ENCODE measurements at regions not wholly inside any gene's neighbourhood (a gene's known extent, or its start where the extent isn't known, plus 50 kb on each side); places are given as distances from the start of the nearest gene placed in this dataset.
A peak's percentile ranks its signal among the peaks of the same experiment; 100 is the strongest.

GRCh38 chr6:128806261-128806660, 76.7 kb upstream of the LAMA2 start:
- no peak for DNase-seq
- no peak overlapping the region for H3K4ac ChIP-seq (ENCODE audit: low read depth, low read length)
- H3K18ac ChIP-seq (ENCODE audit: low read length): no peak overlapping the region
- no peak overlapping the region for H3K4me3 ChIP-seq (ENCODE audit: low read length)
- H2BK15ac ChIP-seq (replicated peaks; ENCODE audit: low read depth): no peak overlapping the region
- H4K8ac ChIP-seq (ENCODE audit: low read depth, low read length): no peak overlapping the region
- no peaks in the 10 kb centered on the region for H3K79me1 ChIP-seq (ENCODE audit: low read length)
- H3K27me3 ChIP-seq (ENCODE audit: insufficient read depth, low read length, poor library complexity): no peaks in the 10 kb centered on the region
- H3K36me3 ChIP-seq (ENCODE audit: control insufficient read depth, insufficient read depth, low read length): no peaks in the 10 kb centered on the region
- H3K4me1 ChIP-seq (ENCODE audit: control insufficient read depth, low read depth, low read length): no peaks in the 10 kb centered on the region
- H2BK120ac ChIP-seq (ENCODE audit: low read depth, low read length): no peak overlapping the region
- no peak overlapping the region for H4K5ac ChIP-seq (ENCODE audit: low read length)
- H2AK5ac ChIP-seq (ENCODE audit: low read length): no peak overlapping the region
- no peak overlapping the region for H2BK5ac ChIP-seq (ENCODE audit: low read length)
- H3K9ac ChIP-seq (ENCODE audit: low read length): no peak overlapping the region
- H3K23ac ChIP-seq (ENCODE audit: low read length): no peak overlapping the region
- WGBS (ENCODE audit: extremely low coverage, insufficient coverage, low lambda C conversion rate): no CpG with 5 or more reads among the region's 3 CpGs
- no peak overlapping the region for H3K27ac ChIP-seq (ENCODE audit: low read depth, low read length)
- H3K79me2 ChIP-seq (ENCODE audit: control insufficient read depth, insufficient read depth, low read length): no peaks in the 10 kb centered on the region
- no peak overlapping the region for H3K4me2 ChIP-seq (ENCODE audit: low read length)
- H3K56ac ChIP-seq (ENCODE audit: low read length): no peak overlapping the region

DNA sequence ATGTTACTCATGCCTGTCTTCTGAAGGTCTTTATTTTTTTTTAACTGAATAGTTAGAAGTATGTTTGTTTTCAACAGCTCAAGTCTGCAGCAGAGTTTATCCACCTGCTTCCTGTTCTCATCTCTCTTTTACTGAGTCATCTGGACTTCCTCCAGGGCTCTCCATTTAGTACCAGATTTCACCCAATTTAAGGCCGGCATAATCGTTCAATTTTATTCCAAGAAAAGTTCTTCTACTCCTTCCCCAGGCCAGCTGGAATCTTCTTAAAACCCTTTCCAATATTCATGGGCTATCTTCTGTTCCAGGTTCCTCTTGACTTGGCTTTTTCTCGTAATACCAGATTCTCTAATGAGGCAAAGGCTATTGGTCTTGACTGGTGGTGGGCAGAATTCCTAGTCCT, 79.0 kb upstream of the LAMA2 start:
- H3K79me1 ChIP-seq (ENCODE audit: low read length): no peaks in the 10 kb centered on the region
- no peak overlapping the region for H4K5ac ChIP-seq (ENCODE audit: low read length)
- no peak overlapping the region for H4K8ac ChIP-seq (ENCODE audit: low read depth, low read length)
- no peaks in the 10 kb centered on the region for H3K36me3 ChIP-seq (ENCODE audit: control insufficient read depth, insufficient read depth, low read length)
- DNase-seq: no peak
- no peaks in the 10 kb centered on the region for H3K79me2 ChIP-seq (ENCODE audit: control insufficient read depth, insufficient read depth, low read length)
- no peak overlapping the region for H2BK5ac ChIP-seq (ENCODE audit: low read length)
- WGBS (ENCODE audit: extremely low coverage, insufficient coverage, low lambda C conversion rate): no CpG with 5 or more reads among the region's 3 CpGs
- no peaks in the 10 kb centered on the region for H3K4me1 ChIP-seq (ENCODE audit: control insufficient read depth, low read depth, low read length)
- no peak overlapping the region for H3K4ac ChIP-seq (ENCODE audit: low read depth, low read length)
- no peak overlapping the region for H2BK15ac ChIP-seq (replicated peaks; ENCODE audit: low read depth)
- H3K9ac ChIP-seq (ENCODE audit: low read length): no peak overlapping the region
- no peak overlapping the region for H3K18ac ChIP-seq (ENCODE audit: low read length)
- H2BK120ac ChIP-seq (ENCODE audit: low read depth, low read length): no peak overlapping the region
- no peak overlapping the region for H3K23ac ChIP-seq (ENCODE audit: low read length)
- H3K4me3 ChIP-seq (ENCODE audit: low read length): no peak overlapping the region
- no peak overlapping the region for H3K4me2 ChIP-seq (ENCODE audit: low read length)
- no peaks in the 10 kb centered on the region for H3K27me3 ChIP-seq (ENCODE audit: insufficient read depth, low read length, poor library complexity)
- H3K56ac ChIP-seq (ENCODE audit: low read length): no peak overlapping the region
- H2AK5ac ChIP-seq (ENCODE audit: low read length): no peak overlapping the region
- H3K27ac ChIP-seq (ENCODE audit: low read depth, low read length): no peak overlapping the region

- H3K79me2 ChIP-seq (ENCODE audit: control insufficient read depth, insufficient read depth, low read length): no peaks in the 10 kb centered on the region
- no peak overlapping the region for H3K23ac ChIP-seq (ENCODE audit: low read length)
- H3K27ac ChIP-seq (ENCODE audit: low read depth, low read length): no peak overlapping the region
- H3K27me3 ChIP-seq (ENCODE audit: insufficient read depth, low read length, poor library complexity): no peaks in the 10 kb centered on the region
- H3K79me1 ChIP-seq (ENCODE audit: low read length): no peaks in the 10 kb centered on the region
- H4K5ac ChIP-seq (ENCODE audit: low read length): no peak overlapping the region
- H2BK120ac ChIP-seq (ENCODE audit: low read depth, low read length): no peak overlapping the region
- H3K4me2 ChIP-seq (ENCODE audit: low read length): no peak overlapping the region
- H2AK5ac ChIP-seq (ENCODE audit: low read length): no peak overlapping the region
- no peak overlapping the region for H3K56ac ChIP-seq (ENCODE audit: low read length)
- H4K8ac ChIP-seq (ENCODE audit: low read depth, low read length): no peak overlapping the region
- no peak overlapping the region for H3K9ac ChIP-seq (ENCODE audit: low read length)
- no peak overlapping the region for H3K4me3 ChIP-seq (ENCODE audit: low read length)
- no peaks in the 10 kb centered on the region for H3K36me3 ChIP-seq (ENCODE audit: control insufficient read depth, insufficient read depth, low read length)
- H2BK5ac ChIP-seq (ENCODE audit: low read length): no peak overlapping the region
- no peak overlapping the region for H3K18ac ChIP-seq (ENCODE audit: low read length)
- no peak for DNase-seq
- no peaks in the 10 kb centered on the region for H3K4me1 ChIP-seq (ENCODE audit: control insufficient read depth, low read depth, low read length)
- no peak overlapping the region for H2BK15ac ChIP-seq (replicated peaks; ENCODE audit: low read depth)
- H3K4ac ChIP-seq (ENCODE audit: low read depth, low read length): no peak overlapping the region
Observed at GRCh38 chr6:128801621-128802020, 81.3 kb upstream of the LAMA2 start.

DNA sequence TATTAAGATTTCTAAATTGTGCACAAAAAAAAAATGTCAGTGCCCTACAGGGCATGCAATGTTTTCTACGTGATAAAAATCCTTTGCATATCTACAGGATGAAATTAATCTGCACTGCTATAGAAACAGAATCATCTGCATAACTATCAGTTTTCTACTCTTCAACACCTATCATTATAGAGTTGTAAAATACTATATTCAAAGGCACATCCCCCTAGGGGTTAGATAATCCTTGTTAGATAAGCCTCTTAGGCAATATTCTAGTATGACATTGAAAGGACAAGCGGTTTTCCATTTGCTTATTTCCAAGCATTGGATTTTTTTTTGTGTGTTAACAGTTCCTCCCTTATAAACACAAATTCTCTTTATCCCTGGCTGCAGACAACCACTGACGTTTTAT, 98.7 kb upstream of the LAMA2 start:
- no peak overlapping the region for H2AK5ac ChIP-seq (ENCODE audit: low read length)
- no peak overlapping the region for H3K18ac ChIP-seq (ENCODE audit: low read length)
- no peak overlapping the region for H3K23ac ChIP-seq (ENCODE audit: low read length)
- no peaks in the 10 kb centered on the region for H3K36me3 ChIP-seq (ENCODE audit: control insufficient read depth, insufficient read depth, low read length)
- no peaks in the 10 kb centered on the region for H3K79me1 ChIP-seq (ENCODE audit: low read length)
- H3K4me1 ChIP-seq (ENCODE audit: control insufficient read depth, low read depth, low read length): no peaks in the 10 kb centered on the region
- H3K9ac ChIP-seq (ENCODE audit: low read length): no peak overlapping the region
- H4K5ac ChIP-seq (ENCODE audit: low read length): no peak overlapping the region
- H2BK5ac ChIP-seq (ENCODE audit: low read length): no peak overlapping the region
- DNase-seq: peak; percentile 13
- H3K27me3 ChIP-seq (ENCODE audit: insufficient read depth, low read length, poor library complexity): no peaks in the 10 kb centered on the region
- no peak overlapping the region for H3K27ac ChIP-seq (ENCODE audit: low read depth, low read length)
- H3K56ac ChIP-seq (ENCODE audit: low read length): no peak overlapping the region
- no peak overlapping the region for H2BK120ac ChIP-seq (ENCODE audit: low read depth, low read length)
- H3K4me2 ChIP-seq (ENCODE audit: low read length): no peak overlapping the region
- WGBS (ENCODE audit: extremely low coverage, insufficient coverage, low lambda C conversion rate): no CpG with 5 or more reads among the region's 3 CpGs
- no peak overlapping the region for H4K8ac ChIP-seq (ENCODE audit: low read depth, low read length)
- H2BK15ac ChIP-seq (replicated peaks; ENCODE audit: low read depth): no peak overlapping the region
- H3K4ac ChIP-seq (ENCODE audit: low read depth, low read length): no peak overlapping the region
- no peaks in the 10 kb centered on the region for H3K79me2 ChIP-seq (ENCODE audit: control insufficient read depth, insufficient read depth, low read length)
- no peak overlapping the region for H3K4me3 ChIP-seq (ENCODE audit: low read length)

DNA sequence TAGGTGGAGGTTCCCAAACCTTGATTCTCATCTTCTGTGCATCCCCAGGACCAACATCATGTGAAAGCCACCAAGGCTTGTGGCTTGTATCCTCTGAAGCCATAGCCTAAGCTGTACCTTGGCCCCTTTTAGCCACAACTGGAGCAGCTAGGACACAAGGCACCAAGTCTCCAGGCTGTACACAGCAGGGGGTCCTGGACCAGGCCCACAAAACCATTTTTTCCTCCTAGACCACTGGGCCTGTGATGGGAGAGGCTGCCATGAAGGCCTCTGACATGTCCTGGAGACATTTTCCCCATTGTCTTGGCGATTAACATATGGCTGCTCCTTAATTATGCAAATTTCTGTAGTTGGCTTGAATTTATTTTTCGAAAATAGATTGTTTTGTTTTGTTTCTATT, 114.8 kb upstream of the LAMA2 start:
- Histone ChIP-seq H4K8ac (ENCODE audit: low read depth, low read length) (no peak overlapping the region), H3K23ac (ENCODE audit: low read length) (no peak overlapping the region), H3K4me1 (ENCODE audit: control insufficient read depth, low read depth, low read length) (no peaks in the 10 kb centered on the region), H2BK5ac (ENCODE audit: low read length) (no peak overlapping the region), H2AK5ac (ENCODE audit: low read length) (no peak overlapping the region), H2BK15ac (replicated peaks; ENCODE audit: low read depth) (no peak overlapping the region), H3K9ac (ENCODE audit: low read length) (no peak overlapping the region), H4K5ac (ENCODE audit: low read length) (no peak overlapping the region), H2BK120ac (ENCODE audit: low read depth, low read length) (no peak overlapping the region), H3K4me2 (ENCODE audit: low read length) (no peak overlapping the region), H3K36me3 (ENCODE audit: control insufficient read depth, insufficient read depth, low read length) (no peaks in the 10 kb centered on the region), H3K79me2 (ENCODE audit: control insufficient read depth, insufficient read depth, low read length) (no peaks in the 10 kb centered on the region), H3K4me3 (ENCODE audit: low read length) (no peak overlapping the region), H3K4ac (ENCODE audit: low read depth, low read length) (no peak overlapping the region), H3K56ac (ENCODE audit: low read length) (no peak overlapping the region), H3K27ac (ENCODE audit: low read depth, low read length) (no peak overlapping the region), H3K18ac (ENCODE audit: low read length) (no peak overlapping the region), H3K79me1 (ENCODE audit: low read length) (no peaks in the 10 kb centered on the region), H3K27me3 (ENCODE audit: insufficient read depth, low read length, poor library complexity) (no peaks in the 10 kb centered on the region)
- peak; percentile 27 for DNase-seq
- no CpG with 5 or more reads among the region's 2 CpGs for WGBS (ENCODE audit: extremely low coverage, insufficient coverage, low lambda C conversion rate)

DNA sequence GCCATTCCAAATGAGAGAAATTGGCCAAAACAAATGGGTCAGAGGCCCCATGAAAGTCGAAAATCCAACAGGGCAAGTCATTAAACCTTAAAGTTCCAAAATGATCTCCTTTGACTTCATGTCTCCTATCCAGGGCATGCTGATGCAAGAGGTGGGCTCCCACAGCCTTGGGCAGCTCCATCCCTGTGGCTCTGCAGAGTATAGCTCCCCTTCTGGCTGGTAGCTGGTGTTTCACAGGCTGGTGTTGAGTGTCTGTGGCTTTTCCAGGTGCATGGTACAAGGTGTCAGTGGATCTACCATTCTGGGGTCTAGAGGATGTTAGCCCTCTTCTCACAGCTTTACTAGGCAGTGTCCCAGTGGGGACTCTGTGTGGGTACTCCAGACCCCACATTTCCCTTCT, 115.2 kb upstream of the LAMA2 start:
- Histone ChIP-seq H3K4me2 (ENCODE audit: low read length) (no peak overlapping the region), H3K9ac (ENCODE audit: low read length) (no peak overlapping the region), H4K8ac (ENCODE audit: low read depth, low read length) (no peak overlapping the region), H2AK5ac (ENCODE audit: low read length) (no peak overlapping the region), H4K5ac (ENCODE audit: low read length) (no peak overlapping the region), H3K4me1 (ENCODE audit: control insufficient read depth, low read depth, low read length) (no peaks in the 10 kb centered on the region), H3K36me3 (ENCODE audit: control insufficient read depth, insufficient read depth, low read length) (no peaks in the 10 kb centered on the region), H3K56ac (ENCODE audit: low read length) (no peak overlapping the region), H3K27ac (ENCODE audit: low read depth, low read length) (no peak overlapping the region), H3K79me2 (ENCODE audit: control insufficient read depth, insufficient read depth, low read length) (no peaks in the 10 kb centered on the region), H3K18ac (ENCODE audit: low read length) (no peak overlapping the region), H2BK5ac (ENCODE audit: low read length) (no peak overlapping the region), H3K4me3 (ENCODE audit: low read length) (no peak overlapping the region), H2BK120ac (ENCODE audit: low read depth, low read length) (no peak overlapping the region), H3K27me3 (ENCODE audit: insufficient read depth, low read length, poor library complexity) (no peaks in the 10 kb centered on the region), H3K4ac (ENCODE audit: low read depth, low read length) (no peak overlapping the region), H2BK15ac (replicated peaks; ENCODE audit: low read depth) (no peak overlapping the region), H3K23ac (ENCODE audit: low read length) (no peak overlapping the region), H3K79me1 (ENCODE audit: low read length) (no peaks in the 10 kb centered on the region)
- DNase-seq: no peak
- WGBS (ENCODE audit: extremely low coverage, insufficient coverage, low lambda C conversion rate): no CpG with 5 or more reads among the region's 1 CpG

Measured in mesendoderm (in vitro differentiated cells).